Caco-2 (cell line): ENCODE measurements at regions not wholly inside any gene's neighbourhood (a gene's known extent, or its start where the extent isn't known, plus 50 kb on each side); places are given as distances from the start of the nearest gene placed in this dataset.

Experiments used
- BruUV-seq: library from RNA; stranded (reverse); fragments of 400-500 nt; replicated peaks from 2 replicates; lab custom pipeline; 2021; lab: Mats Ljungman, UMichigan
- CTCF ChIA-PET: fragments of 300-600 bp; sonication (Branson Sonifier 250); formaldehyde crosslinking; loops from one replicate; lab custom pipeline; 2022; ENCODE audit warnings: antibody characterized with exemption; lab: Charles Lee
- POLR2A ChIA-PET: fragments of 300-600 bp; sonication (Branson Sonifier 250); formaldehyde crosslinking; loops from one replicate; lab custom pipeline; 2022; ENCODE audit warnings: antibody characterized with exemption; lab: Charles Lee
- DNase-seq, 2 experiments: peaks; one replicate each; pipeline versions ENCODE4 v3.0.0 to v3.0.0-alpha.2; 2020 to 2022
- H3K27me3 ChIP-seq: replicated peaks from 2 replicates; pipeline ENCODE4 v1.6.0; 2011; ENCODE audit warnings: low read length; ENCODE audit not compliant: control insufficient read depth, insufficient read depth
- H3K36me3 ChIP-seq: 2 replicates; pipeline ENCODE4 v1.5.1; 2011; ENCODE audit warnings: low read length; ENCODE audit not compliant: control insufficient read depth, insufficient read depth
- H3K4me1 ChIP-seq: fragments of 250-450 bp; sonication (Bioruptor Pico); 2 replicates; pipeline ENCODE4 v1.5.1; 2020; ENCODE audit warnings: mild to moderate bottlenecking
- H3K4me3 ChIP-seq: 2 replicates; pipeline ENCODE4 v1.5.1; 2011; ENCODE audit warnings: low read depth, mild to moderate bottlenecking, control low read depth, low read length
- H3K9me3 ChIP-seq: fragments of 250-450 bp; sonication (Bioruptor Pico); 2 replicates; pipeline ENCODE4 v1.5.1; 2020; ENCODE audit warnings: mild to moderate bottlenecking, moderate library complexity
- H3K27ac Mint-ChIP-seq: one replicate; pipeline ENCODE4 v1.8.0; 2022; ENCODE audit warnings: mixed read lengths; ENCODE audit not compliant: unreplicated experiment
- H3K27me3 Mint-ChIP-seq: one replicate; pipeline ENCODE4 v1.8.0; 2022; ENCODE audit warnings: mixed read lengths; ENCODE audit not compliant: insufficient read depth, unreplicated experiment
- H3K36me3 Mint-ChIP-seq: one replicate; pipeline ENCODE4 v1.8.0; 2022; ENCODE audit warnings: mild to moderate bottlenecking, mixed read lengths; ENCODE audit not compliant: insufficient read depth, unreplicated experiment
- H3K4me1 Mint-ChIP-seq: one replicate; pipeline ENCODE4 v1.8.0; 2022; ENCODE audit warnings: low read depth, mixed read lengths; ENCODE audit not compliant: unreplicated experiment
- H3K4me3 Mint-ChIP-seq: one replicate; pipeline ENCODE4 v1.8.0; 2022; ENCODE audit warnings: mild to moderate bottlenecking, moderate library complexity, mixed read lengths; ENCODE audit not compliant: unreplicated experiment
- H3K9me3 Mint-ChIP-seq: one replicate; pipeline ENCODE4 v1.8.0; 2022; ENCODE audit warnings: mixed read lengths; ENCODE audit not compliant: unreplicated experiment
- CTCF ChIP-seq, 2 experiments: fragments of 200-600 bp in 1 of 2; IDR thresholded peaks; 1 replicate in 1 of 2; 2 replicates in 1 of 2; pipeline versions ENCODE4 v1.5.1 to v1.8.0; 2011 to 2022; ENCODE audit warnings: antibody characterized with exemption in 1 of 2, control low read depth in 1 of 2, inconsistent platforms in 1 of 2, low read depth in 1 of 2, low read length in 1 of 2, mild to moderate bottlenecking in 1 of 2, moderate library complexity in 1 of 2; ENCODE audit not compliant: insufficient read depth in 1 of 2, severe bottlenecking in 1 of 2, unreplicated experiment in 1 of 2
- intact Hi-C: fragments of 100-400 bp; cut with micrococcal nuclease; formaldehyde crosslinking; loops from one replicate; pipeline ENCODE4 v1.10.0; 2022; ENCODE audit not compliant: unreplicated experiment

GRCh38 chr4:123315617-123316016 is 81.0 kb upstream of the SPRY1 start:
- peaks cover 20% of the 10 kb centered on the region for H3K4me1 ChIP-seq
- peaks cover 5% of the 10 kb centered on the region for H3K36me3 Mint-ChIP-seq
- no peaks in the 10 kb centered on the region for H3K27me3 ChIP-seq
- H3K27ac Mint-ChIP-seq, result no peak overlapping the region
- no peak overlapping the region for H3K4me3 ChIP-seq
- no peaks in the 10 kb centered on the region for H3K9me3 ChIP-seq
- no peaks in the 10 kb centered on the region for H3K36me3 ChIP-seq
- no TSS peak for BruUV-seq
- H3K4me3 Mint-ChIP-seq, result no peak overlapping the region
- DNase-seq, result no peak
- intact Hi-C loops, result no loop called here
- CTCF ChIA-PET, result no interaction called here
- no peaks in the 10 kb centered on the region for H3K27me3 Mint-ChIP-seq
- TF ChIP-seq CTCF (IDR thresholded peaks at IDR 0.05; ENCODE audit: insufficient read depth in 1 of 2, low read depth in 1 of 2, low read length in 1 of 2, severe bottlenecking in 1 of 2, unreplicated experiment in 1 of 2), result no peak
- POLR2A ChIA-PET, result no interaction called here
- H3K9me3 Mint-ChIP-seq, result no peaks in the 10 kb centered on the region
- peaks cover 10% of the 10 kb centered on the region for H3K4me1 Mint-ChIP-seq

DNA sequence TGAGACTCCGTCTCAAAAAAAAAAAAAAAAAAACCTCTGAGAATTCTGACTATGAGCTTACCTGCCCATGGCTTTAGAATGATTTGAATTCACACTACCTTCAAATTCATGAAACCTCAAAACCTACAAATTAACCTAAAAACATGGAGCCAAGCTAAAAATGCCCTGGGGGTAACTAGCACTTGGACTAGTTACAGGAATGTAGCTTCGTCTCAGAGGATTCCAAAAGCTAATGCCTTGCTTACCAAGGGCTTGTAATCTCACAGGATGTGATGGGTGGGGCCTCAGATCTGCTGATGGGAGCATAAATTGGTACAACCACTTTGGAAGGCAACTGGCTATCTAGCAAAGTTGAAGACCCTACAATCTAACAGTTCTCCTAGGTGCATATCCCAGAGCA is 79.4 kb upstream of the SPRY1 start:
- no peaks in the 10 kb centered on the region for H3K27me3 Mint-ChIP-seq
- H3K4me1 Mint-ChIP-seq, result peaks cover 10% of the 10 kb centered on the region
- POLR2A ChIA-PET, result interaction anchor here (0.6 kb wide), 1 partner anchor 229 kb away, joined by 8 read pairs; no protein-coding TSS in a partner anchor
- peaks cover 19% of the 10 kb centered on the region for H3K4me1 ChIP-seq
- H3K36me3 Mint-ChIP-seq, result no peaks in the 10 kb centered on the region
- TF ChIP-seq CTCF (IDR thresholded peaks at IDR 0.05; ENCODE audit: insufficient read depth in 1 of 2, low read depth in 1 of 2, low read length in 1 of 2, severe bottlenecking in 1 of 2, unreplicated experiment in 1 of 2), result no peak
- no peak overlapping the region for H3K27ac Mint-ChIP-seq
- H3K4me3 Mint-ChIP-seq, result no peak overlapping the region
- intact Hi-C loops, result no loop called here
- DNase-seq, result no peak
- H3K9me3 ChIP-seq, result no peaks in the 10 kb centered on the region
- BruUV-seq, result no TSS peak
- H3K4me3 ChIP-seq, result no peak overlapping the region
- H3K36me3 ChIP-seq, result no peaks in the 10 kb centered on the region
- CTCF ChIA-PET, result no interaction called here
- H3K27me3 ChIP-seq, result no peaks in the 10 kb centered on the region
- peaks cover 9% of the 10 kb centered on the region for H3K9me3 Mint-ChIP-seq

DNA sequence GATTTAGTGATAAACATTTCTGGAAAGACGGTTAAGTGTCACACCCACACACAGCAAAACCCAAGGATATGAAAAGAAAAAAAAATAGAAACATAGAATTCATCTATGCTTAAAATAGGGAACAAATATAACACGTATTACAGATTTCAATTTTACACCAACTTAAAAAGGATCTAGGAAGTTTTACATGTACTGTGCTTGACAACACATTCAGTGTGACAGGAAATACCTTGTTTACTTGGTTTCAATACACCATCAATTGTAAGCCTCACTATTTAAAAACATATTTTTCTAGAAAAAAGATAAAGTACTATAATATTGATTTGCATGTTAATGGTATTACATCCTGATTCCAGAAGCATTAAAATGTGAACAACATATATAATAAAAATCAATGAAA is 77.0 kb upstream of the SPRY1 start:
- intact Hi-C loops, result no loop called here
- no peaks in the 10 kb centered on the region for H3K27me3 Mint-ChIP-seq
- Histone ChIP-seq H3K9me3 (no peaks in the 10 kb centered on the region), H3K36me3 (no peaks in the 10 kb centered on the region), H3K4me3 (no peak overlapping the region), H3K4me1 (no peaks in the 10 kb centered on the region), H3K27me3 (no peaks in the 10 kb centered on the region)
- POLR2A ChIA-PET, result no interaction called here
- BruUV-seq, result no TSS peak
- DNase-seq, result no peak
- peaks cover 9% of the 10 kb centered on the region for H3K9me3 Mint-ChIP-seq
- no peaks in the 10 kb centered on the region for H3K36me3 Mint-ChIP-seq
- no peak overlapping the region for H3K27ac Mint-ChIP-seq
- H3K4me1 Mint-ChIP-seq, result no peaks in the 10 kb centered on the region
- TF ChIP-seq CTCF (IDR thresholded peaks at IDR 0.05; ENCODE audit: insufficient read depth in 1 of 2, low read depth in 1 of 2, low read length in 1 of 2, severe bottlenecking in 1 of 2, unreplicated experiment in 1 of 2), result no peak
- H3K4me3 Mint-ChIP-seq, result no peak overlapping the region
- CTCF ChIA-PET, result no interaction called here
